ENCODE measurements at regions not wholly inside any gene's neighbourhood (a gene's known extent, or its start where the extent isn't known, plus 50 kb on each side); places are given as distances from the start of the nearest gene placed in this dataset.
A peak's percentile ranks its signal among the peaks of the same experiment; 100 is the strongest.

DNA sequence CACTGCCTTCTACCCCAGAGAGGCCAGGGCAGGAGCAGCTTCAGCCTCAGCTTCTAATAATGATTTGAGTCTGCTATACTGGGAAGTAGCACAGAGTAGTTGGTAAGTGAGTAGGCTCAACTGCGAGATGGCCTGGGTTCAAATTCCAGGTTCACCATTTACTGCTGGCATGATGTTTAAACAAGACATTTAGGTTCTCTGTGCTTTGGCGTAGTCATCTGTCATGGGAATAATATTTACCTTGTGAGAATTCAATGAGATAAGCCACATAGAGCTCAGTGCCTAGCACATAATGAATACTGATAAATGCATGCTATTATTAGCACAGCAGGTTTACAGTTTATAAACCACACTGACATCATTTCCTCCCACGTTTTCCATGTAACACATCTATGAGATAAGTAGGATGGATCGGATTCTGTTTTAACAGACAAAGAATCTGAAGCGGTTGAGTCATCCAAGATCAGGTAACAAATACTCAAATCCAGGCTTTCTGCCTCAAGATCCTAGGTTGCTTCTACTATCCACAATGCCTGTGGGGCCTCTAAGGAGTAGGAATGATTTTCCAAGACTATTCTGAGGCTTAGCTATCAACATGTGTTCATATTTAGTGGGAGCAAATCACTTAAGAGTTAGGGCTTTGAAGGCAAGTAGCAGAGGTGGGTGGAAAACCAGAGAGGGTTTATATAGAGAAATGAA, 72.9 kb upstream of the DTNBP1 start (continued):
- no peak for TF ChIP-seq ZNF529 (tag by site-specific recombination; IDR thresholded peaks at IDR 0.05; ENCODE audit: insufficient replicate concordance)
- TF ChIP-seq ZFHX2 (tag by site-specific recombination; conservative IDR thresholded peaks at IDR 0.05) = peak; percentile 87
- no peak for TF ChIP-seq GLIS2 (tag by site-specific recombination; IDR thresholded peaks at IDR 0.05)
- no peak for TF ChIP-seq ZNF677 (tag by site-specific recombination; IDR thresholded peaks at IDR 0.05)
- no peak for TF ChIP-seq ZNF701 (tag by site-specific recombination; IDR thresholded peaks at IDR 0.05)
- no peak for TF ChIP-seq MZF1 (tag by site-specific recombination; IDR thresholded peaks at IDR 0.05; ENCODE audit: borderline replicate concordance)
- no peak for TF ChIP-seq ZNF521 (tag by site-specific recombination; IDR thresholded peaks at IDR 0.05)
- TF ChIP-seq, protein P1, sequence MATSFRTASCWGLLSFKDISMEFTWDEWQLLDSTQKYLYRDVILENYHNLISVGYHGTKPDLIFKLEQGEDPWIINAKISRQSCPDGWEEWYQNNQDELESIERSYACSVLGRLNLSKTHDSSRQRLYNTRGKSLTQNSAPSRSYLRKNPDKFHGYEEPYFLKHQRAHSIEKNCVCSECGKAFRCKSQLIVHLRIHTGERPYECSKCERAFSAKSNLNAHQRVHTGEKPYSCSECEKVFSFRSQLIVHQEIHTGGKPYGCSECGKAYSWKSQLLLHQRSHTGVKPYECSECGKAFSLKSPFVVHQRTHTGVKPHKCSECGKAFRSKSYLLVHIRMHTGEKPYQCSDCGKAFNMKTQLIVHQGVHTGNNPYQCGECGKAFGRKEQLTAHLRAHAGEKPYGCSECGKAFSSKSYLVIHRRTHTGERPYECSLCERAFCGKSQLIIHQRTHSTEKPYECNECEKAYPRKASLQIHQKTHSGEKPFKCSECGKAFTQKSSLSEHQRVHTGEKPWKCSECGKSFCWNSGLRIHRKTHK (tag by site-specific recombination; IDR thresholded peaks at IDR 0.05) = no peak
- peak; percentile 100 for TF ChIP-seq SP7 (tag by site-specific recombination; IDR thresholded peaks at IDR 0.05)
- no peak for TF ChIP-seq ZNF223 (tag by site-specific recombination; IDR thresholded peaks at IDR 0.05)
- TF ChIP-seq ZNF341 (tag by site-specific recombination; IDR thresholded peaks at IDR 0.05; ENCODE audit: low read depth) = no peak
- TF ChIP-seq KLF8 (tag by site-specific recombination; IDR thresholded peaks at IDR 0.05) = peak; percentile 96
- no peak for TF ChIP-seq ZNF837 (tag by site-specific recombination; IDR thresholded peaks at IDR 0.05)
- TF ChIP-seq, protein P2, sequence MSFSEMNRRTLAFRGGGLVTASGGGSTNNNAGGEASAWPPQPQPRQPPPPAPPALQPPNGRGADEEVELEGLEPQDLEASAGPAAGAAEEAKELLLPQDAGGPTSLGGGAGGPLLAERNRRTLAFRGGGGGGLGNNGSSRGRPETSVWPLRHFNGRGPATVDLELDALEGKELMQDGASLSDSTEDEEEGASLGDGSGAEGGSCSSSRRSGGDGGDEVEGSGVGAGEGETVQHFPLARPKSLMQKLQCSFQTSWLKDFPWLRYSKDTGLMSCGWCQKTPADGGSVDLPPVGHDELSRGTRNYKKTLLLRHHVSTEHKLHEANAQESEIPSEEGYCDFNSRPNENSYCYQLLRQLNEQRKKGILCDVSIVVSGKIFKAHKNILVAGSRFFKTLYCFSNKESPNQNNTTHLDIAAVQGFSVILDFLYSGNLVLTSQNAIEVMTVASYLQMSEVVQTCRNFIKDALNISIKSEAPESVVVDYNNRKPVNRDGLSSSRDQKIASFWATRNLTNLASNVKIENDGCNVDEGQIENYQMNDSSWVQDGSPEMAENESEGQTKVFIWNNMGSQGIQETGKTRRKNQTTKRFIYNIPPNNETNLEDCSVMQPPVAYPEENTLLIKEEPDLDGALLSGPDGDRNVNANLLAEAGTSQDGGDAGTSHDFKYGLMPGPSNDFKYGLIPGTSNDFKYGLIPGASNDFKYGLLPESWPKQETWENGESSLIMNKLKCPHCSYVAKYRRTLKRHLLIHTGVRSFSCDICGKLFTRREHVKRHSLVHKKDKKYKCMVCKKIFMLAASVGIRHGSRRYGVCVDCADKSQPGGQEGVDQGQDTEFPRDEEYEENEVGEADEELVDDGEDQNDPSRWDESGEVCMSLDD (tag by site-specific recombination; IDR thresholded peaks at IDR 0.05) = no peak
- no peak for TF ChIP-seq ZNF214 (tag by site-specific recombination; IDR thresholded peaks at IDR 0.05; ENCODE audit: borderline replicate concordance)
- TF ChIP-seq BCL11A (tag by site-specific recombination; IDR thresholded peaks at IDR 0.05; ENCODE audit: low read depth) = peak; percentile 51; the same call in 1 of the 2 replicates
- TF ChIP-seq ZNF791 (tag by site-specific recombination; IDR thresholded peaks at IDR 0.05) = no peak
- no peak for TF ChIP-seq TCF7L2 (IDR thresholded peaks at IDR 0.05; ENCODE audit: borderline replicate concordance, low read depth, low read length)
- 0 out of 2 replicates have a peak, but pooled peaks have one; percentile 9 for TF ChIP-seq SP2 (tag by site-specific recombination; IDR thresholded peaks at IDR 0.05)
- TF ChIP-seq, protein P3, sequence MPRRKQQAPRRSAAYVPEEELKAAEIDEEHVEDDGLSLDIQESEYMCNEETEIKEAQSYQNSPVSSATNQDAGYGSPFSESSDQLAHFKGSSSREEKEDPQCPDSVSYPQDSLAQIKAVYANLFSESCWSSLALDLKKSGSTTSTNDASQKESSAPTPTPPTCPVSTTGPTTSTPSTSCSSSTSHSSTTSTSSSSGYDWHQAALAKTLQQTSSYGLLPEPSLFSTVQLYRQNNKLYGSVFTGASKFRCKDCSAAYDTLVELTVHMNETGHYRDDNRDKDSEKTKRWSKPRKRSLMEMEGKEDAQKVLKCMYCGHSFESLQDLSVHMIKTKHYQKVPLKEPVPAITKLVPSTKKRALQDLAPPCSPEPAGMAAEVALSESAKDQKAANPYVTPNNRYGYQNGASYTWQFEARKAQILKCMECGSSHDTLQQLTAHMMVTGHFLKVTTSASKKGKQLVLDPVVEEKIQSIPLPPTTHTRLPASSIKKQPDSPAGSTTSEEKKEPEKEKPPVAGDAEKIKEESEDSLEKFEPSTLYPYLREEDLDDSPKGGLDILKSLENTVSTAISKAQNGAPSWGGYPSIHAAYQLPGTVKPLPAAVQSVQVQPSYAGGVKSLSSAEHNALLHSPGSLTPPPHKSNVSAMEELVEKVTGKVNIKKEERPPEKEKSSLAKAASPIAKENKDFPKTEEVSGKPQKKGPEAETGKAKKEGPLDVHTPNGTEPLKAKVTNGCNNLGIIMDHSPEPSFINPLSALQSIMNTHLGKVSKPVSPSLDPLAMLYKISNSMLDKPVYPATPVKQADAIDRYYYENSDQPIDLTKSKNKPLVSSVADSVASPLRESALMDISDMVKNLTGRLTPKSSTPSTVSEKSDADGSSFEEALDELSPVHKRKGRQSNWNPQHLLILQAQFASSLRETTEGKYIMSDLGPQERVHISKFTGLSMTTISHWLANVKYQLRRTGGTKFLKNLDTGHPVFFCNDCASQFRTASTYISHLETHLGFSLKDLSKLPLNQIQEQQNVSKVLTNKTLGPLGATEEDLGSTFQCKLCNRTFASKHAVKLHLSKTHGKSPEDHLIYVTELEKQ (tag by site-specific recombination; IDR thresholded peaks at IDR 0.05; ENCODE audit: borderline replicate concordance) = peak; percentile 97
- TF ChIP-seq ZNF571 (tag by site-specific recombination; IDR thresholded peaks at IDR 0.05) = no peak
- TF ChIP-seq, protein P4, sequence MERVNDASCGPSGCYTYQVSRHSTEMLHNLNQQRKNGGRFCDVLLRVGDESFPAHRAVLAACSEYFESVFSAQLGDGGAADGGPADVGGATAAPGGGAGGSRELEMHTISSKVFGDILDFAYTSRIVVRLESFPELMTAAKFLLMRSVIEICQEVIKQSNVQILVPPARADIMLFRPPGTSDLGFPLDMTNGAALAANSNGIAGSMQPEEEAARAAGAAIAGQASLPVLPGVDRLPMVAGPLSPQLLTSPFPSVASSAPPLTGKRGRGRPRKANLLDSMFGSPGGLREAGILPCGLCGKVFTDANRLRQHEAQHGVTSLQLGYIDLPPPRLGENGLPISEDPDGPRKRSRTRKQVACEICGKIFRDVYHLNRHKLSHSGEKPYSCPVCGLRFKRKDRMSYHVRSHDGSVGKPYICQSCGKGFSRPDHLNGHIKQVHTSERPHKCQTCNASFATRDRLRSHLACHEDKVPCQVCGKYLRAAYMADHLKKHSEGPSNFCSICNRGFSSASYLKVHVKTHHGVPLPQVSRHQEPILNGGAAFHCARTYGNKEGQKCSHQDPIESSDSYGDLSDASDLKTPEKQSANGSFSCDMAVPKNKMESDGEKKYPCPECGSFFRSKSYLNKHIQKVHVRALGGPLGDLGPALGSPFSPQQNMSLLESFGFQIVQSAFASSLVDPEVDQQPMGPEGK (tag by site-specific recombination; IDR thresholded peaks at IDR 0.05) = peak; percentile 51
- TF ChIP-seq YY1 (tag by site-specific recombination; IDR thresholded peaks at IDR 0.05) = no peak
- TF ChIP-seq ZNF473 (tag by site-specific recombination; IDR thresholded peaks at IDR 0.05) = no peak
- no peak for TF ChIP-seq ZNF132 (tag by site-specific recombination; IDR thresholded peaks at IDR 0.05; ENCODE audit: borderline replicate concordance)
- peak; percentile 98 for TF ChIP-seq ZNF629 (tag by site-specific recombination; IDR thresholded peaks at IDR 0.05)
- TF ChIP-seq ZNF664 (tag by site-specific recombination; IDR thresholded peaks at IDR 0.05) = peak; percentile 81
- peak; percentile 25; the same call in 1 of the 2 replicates for TF ChIP-seq HOXD13 (CRISPR knock-in tag; IDR thresholded peaks at IDR 0.05; ENCODE audit: borderline replicate concordance)
- TF ChIP-seq, protein P5, sequence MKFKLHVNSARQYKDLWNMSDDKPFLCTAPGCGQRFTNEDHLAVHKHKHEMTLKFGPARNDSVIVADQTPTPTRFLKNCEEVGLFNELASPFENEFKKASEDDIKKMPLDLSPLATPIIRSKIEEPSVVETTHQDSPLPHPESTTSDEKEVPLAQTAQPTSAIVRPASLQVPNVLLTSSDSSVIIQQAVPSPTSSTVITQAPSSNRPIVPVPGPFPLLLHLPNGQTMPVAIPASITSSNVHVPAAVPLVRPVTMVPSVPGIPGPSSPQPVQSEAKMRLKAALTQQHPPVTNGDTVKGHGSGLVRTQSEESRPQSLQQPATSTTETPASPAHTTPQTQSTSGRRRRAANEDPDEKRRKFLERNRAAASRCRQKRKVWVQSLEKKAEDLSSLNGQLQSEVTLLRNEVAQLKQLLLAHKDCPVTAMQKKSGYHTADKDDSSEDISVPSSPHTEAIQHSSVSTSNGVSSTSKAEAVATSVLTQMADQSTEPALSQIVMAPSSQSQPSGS (tag by site-specific recombination; IDR thresholded peaks at IDR 0.05; ENCODE audit: low read depth) = peak; percentile 63
